ENCODE measurements at regions not wholly inside any gene's neighbourhood (a gene's known extent, or its start where the extent isn't known, plus 50 kb on each side); places are given as distances from the start of the nearest gene placed in this dataset.

DNA sequence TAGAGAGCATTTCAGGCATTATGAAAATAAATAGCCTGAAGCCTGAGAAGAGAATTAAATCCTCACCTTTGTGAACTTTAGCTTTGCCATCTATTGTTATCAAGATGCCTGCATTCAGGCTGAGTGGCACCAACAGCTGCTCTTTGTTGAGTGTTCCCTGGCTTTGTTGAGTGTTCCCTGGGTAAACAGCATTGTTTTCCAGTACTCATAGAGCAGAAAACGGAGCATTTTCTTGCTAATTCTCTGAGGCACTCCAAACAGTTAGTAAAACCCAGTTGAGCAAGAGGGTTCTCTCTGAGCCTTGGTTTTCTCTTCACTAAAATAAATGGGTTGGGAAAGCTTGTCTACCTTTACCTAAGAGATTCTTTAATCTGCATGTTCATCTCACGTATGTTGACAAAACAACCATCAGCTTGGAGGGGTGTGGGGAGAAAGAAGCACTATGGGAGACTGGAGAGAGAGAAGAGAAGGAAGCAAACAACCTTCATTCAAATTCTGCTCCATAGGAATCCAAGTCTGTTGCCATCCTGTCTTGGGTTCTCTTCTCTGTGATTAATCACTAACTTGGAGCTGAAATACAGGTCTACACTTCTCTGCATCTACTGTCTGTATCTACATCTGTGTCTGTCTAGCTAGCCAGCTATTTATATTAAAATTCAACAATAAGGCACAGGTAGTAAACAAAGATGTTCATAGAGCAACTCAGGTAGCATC is 567.0 kb upstream of the SOX11 start:
- no peak overlapping the region for H3K4me3 ChIP-seq (ENCODE audit: low read depth, low read length)
- TF ChIP-seq, protein P1, sequence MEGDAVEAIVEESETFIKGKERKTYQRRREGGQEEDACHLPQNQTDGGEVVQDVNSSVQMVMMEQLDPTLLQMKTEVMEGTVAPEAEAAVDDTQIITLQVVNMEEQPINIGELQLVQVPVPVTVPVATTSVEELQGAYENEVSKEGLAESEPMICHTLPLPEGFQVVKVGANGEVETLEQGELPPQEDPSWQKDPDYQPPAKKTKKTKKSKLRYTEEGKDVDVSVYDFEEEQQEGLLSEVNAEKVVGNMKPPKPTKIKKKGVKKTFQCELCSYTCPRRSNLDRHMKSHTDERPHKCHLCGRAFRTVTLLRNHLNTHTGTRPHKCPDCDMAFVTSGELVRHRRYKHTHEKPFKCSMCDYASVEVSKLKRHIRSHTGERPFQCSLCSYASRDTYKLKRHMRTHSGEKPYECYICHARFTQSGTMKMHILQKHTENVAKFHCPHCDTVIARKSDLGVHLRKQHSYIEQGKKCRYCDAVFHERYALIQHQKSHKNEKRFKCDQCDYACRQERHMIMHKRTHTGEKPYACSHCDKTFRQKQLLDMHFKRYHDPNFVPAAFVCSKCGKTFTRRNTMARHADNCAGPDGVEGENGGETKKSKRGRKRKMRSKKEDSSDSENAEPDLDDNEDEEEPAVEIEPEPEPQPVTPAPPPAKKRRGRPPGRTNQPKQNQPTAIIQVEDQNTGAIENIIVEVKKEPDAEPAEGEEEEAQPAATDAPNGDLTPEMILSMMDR (IDR thresholded peaks at IDR 0.05; ENCODE audit: insufficient read depth, low read length): no peak
- no peak for DNase-seq (ENCODE audit: low read depth)

DNA sequence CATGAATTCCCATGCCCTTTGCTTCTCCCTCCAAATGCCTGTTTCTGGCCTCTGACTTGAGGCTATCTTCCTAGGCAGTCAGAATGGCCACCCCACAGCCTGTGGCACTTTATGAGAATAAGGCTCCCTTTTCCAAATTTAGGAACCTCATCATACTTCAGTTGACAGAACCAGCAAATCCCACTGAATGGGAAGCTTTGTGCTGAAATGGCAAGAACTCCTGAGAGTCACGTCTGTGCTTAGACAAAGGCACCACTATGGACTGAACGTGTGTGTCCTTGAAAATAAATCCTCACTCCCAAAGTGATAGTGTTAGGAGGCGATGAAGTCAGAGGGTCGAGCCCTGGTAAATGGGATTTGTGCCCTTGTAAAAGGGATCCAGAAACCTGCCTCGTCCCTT is 559.9 kb upstream of the SOX11 start:
- no peak for DNase-seq (ENCODE audit: low read depth)
- H3K4me3 ChIP-seq (ENCODE audit: low read depth, low read length): no peak overlapping the region
- TF ChIP-seq, protein P1 (IDR thresholded peaks at IDR 0.05; ENCODE audit: insufficient read depth, low read length): no peak

DNA sequence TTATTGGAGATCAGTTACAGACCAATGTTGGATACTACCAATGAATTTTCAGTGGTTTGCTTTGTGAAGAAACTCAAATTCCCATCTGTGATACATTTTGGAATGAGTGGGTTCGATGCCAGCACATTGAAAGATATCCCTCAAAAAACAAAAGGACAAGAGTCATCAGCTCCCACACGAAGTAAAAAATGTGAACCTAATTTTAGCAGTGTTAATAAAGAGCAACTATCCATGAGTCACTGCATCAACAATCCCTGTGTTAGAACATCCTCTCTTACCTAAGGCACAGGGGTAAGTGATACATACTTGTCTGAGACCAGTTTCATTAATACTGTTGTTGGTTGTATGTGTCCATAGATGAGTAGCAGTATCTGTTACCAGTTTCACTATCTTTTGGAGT is 551.8 kb upstream of the SOX11 start:
- peak; percentile 4 for DNase-seq (ENCODE audit: low read depth)
- TF ChIP-seq, protein P1 (IDR thresholded peaks at IDR 0.05; ENCODE audit: insufficient read depth, low read length): no peak
- H3K4me3 ChIP-seq (ENCODE audit: low read depth, low read length): no peak overlapping the region

DNA sequence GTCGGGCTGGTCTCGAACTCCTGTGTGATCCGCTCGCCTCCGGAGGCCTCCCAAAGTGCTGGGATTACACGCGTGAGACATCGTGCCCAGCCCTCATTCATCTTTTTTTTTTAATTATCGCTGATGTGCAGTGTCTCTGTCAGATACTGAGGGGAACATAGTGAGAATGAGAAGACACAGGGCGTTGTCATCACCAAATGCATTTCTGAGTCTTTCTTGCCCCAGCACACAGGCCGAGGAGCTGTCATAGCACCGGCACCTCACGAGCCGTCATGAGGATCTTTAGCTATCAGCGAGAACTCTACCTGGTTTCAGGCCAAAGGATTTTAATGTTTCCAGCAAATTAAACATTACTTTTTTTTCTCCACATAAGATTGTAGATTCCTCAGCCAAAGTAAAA is 548.0 kb upstream of the SOX11 start:
- DNase-seq (ENCODE audit: low read depth): no peak
- no peak overlapping the region for H3K4me3 ChIP-seq (ENCODE audit: low read depth, low read length)
- TF ChIP-seq, protein P1 (IDR thresholded peaks at IDR 0.05; ENCODE audit: insufficient read depth, low read length): no peak

DNA sequence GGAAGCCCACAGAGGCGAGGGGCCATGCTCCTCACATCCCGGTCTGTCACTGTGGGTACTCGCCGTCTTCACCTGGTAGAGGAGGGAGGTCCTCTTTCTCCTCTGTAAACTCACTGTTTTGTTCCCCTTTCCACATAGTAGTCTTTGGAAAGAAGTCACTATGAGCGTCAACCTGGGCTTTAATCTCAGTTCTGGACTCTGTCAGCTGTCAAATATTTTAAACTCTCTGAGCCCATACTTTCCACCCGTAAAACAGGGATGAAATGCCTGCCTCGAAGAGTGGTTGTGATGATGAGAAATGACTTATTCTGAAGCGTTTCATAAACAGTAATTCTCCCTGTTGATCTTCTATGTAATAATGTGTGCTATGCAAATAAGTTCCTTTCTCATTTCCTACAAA is 547.1 kb upstream of the SOX11 start:
- DNase-seq (ENCODE audit: low read depth): no peak
- no peak overlapping the region for H3K4me3 ChIP-seq (ENCODE audit: low read depth, low read length)
- TF ChIP-seq, protein P1 (IDR thresholded peaks at IDR 0.05; ENCODE audit: insufficient read depth, low read length): no peak

DNA sequence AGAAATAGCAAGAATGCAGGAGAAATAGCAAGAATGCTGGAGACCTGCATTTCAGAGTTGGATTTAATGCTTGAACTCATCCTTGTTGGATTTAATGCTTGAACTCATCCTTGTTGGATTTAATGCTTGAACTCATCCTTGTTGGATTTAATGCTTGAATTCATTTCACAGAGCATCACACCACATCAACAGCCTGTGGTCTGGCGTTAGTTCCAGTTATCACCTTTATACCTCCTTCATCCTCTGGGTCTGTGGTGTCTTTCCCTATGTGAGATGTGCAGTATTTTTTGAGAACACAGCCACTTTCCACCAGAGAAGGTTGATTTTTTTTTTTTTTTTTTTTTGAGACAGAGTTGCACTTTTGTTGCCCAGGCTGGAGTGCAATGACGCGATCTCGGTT is 546.4 kb upstream of the SOX11 start:
- no peak for DNase-seq (ENCODE audit: low read depth)
- TF ChIP-seq, protein P1 (IDR thresholded peaks at IDR 0.05; ENCODE audit: insufficient read depth, low read length): no peak
- H3K4me3 ChIP-seq (ENCODE audit: low read depth, low read length): no peak overlapping the region
